CD4-positive, alpha-beta T cell treated with Interleukin-21 for 1 hour (primary cell): ENCODE measurements at regions not wholly inside any gene's neighbourhood (a gene's known extent, or its start where the extent isn't known, plus 50 kb on each side); places are given as distances from the start of the nearest gene placed in this dataset.

ENCODE experiments used
- DNase-seq: peaks from one replicate; pipeline ENCODE4 v3.0.0-alpha.2; 2020

- DNase-seq, result no peak
Measured at GRCh38 chr3:160170409-160171370, 54.5 kb upstream of the C3orf80 start.

GRCh38 chr3:160171813-160172212 is 53.4 kb upstream of the C3orf80 start:
- no peak for DNase-seq

GRCh38 chr3:160174621-160175020 is 50.6 kb upstream of the C3orf80 start:
- no peak for DNase-seq
